ENCODE measurements at regions not wholly inside any gene's neighbourhood (a gene's known extent, or its start where the extent isn't known, plus 50 kb on each side); places are given as distances from the start of the nearest gene placed in this dataset.

- no peak for DNase-seq
Observed at GRCh38 chr2:180349809-180350208, 342.7 kb upstream of the CWC22 start.

- no peak for DNase-seq
Observed at GRCh38 chr2:180343528-180344345, 336.6 kb upstream of the CWC22 start.

GRCh38 chr2:180337136-180337535 lies 330.0 kb upstream of the CWC22 start:
- DNase-seq = no peak

GRCh38 chr2:180336550-180336949 lies 329.5 kb upstream of the CWC22 start:
- no peak for DNase-seq

- no peak for DNase-seq
Observed at GRCh38 chr2:180334514-180334913, 327.4 kb upstream of the CWC22 start.

- no peak for DNase-seq
Observed at GRCh38 chr2:180328795-180329422, 321.8 kb upstream of the CWC22 start.

GRCh38 chr2:180327185-180327584 lies 320.1 kb upstream of the CWC22 start:
- DNase-seq = no peak

GRCh38 chr2:180325416-180326120 lies 318.5 kb upstream of the CWC22 start:
- peak; percentile 63 for DNase-seq

- no peak for DNase-seq
Observed at GRCh38 chr2:180324182-180324581, 317.1 kb upstream of the CWC22 start.

- no peak for DNase-seq
Observed at GRCh38 chr2:180322781-180323180, 315.7 kb upstream of the CWC22 start.

- no peak for DNase-seq
Observed at GRCh38 chr2:180319586-180320405, 312.7 kb upstream of the CWC22 start.

- no peak for DNase-seq
Observed at GRCh38 chr2:180314086-180314485, 307.0 kb upstream of the CWC22 start.

- no peak for DNase-seq
Observed at GRCh38 chr2:180312542-180312941, 305.4 kb upstream of the CWC22 start.

- DNase-seq = no peak
Observed at GRCh38 chr2:180307096-180307495, 300.0 kb upstream of the CWC22 start.

GRCh38 chr2:180306346-180306745 lies 299.2 kb upstream of the CWC22 start:
- no peak for DNase-seq

- no peak for DNase-seq
Observed at GRCh38 chr2:180291552-180292421, 284.7 kb upstream of the CWC22 start.

- no peak for DNase-seq
Observed at GRCh38 chr2:180291060-180291459, 284.0 kb upstream of the CWC22 start.

- no peak for DNase-seq
Observed at GRCh38 chr2:180289627-180290026, 282.5 kb upstream of the CWC22 start.

GRCh38 chr2:180279581-180279980 lies 272.5 kb upstream of the CWC22 start:
- no peak for DNase-seq

- DNase-seq = no peak
Observed at GRCh38 chr2:180276733-180277132, 269.6 kb upstream of the CWC22 start.

GRCh38 chr2:180268006-180268405 lies 260.9 kb upstream of the CWC22 start:
- DNase-seq = no peak

- no peak for DNase-seq
Observed at GRCh38 chr2:180261976-180262375, 254.9 kb upstream of the CWC22 start.
